CD4-positive, CD25-positive, alpha-beta regulatory T cell (primary cell): ENCODE measurements at regions not wholly inside any gene's neighbourhood (a gene's known extent, or its start where the extent isn't known, plus 50 kb on each side); places are given as distances from the start of the nearest gene placed in this dataset.

Source experiments
- ATAC-seq, 2 donors: fragments of 150-1000 bp; cut with Tn5 transposase; one replicate each; pipeline ENCODE4 v1.10.0; 2021; ENCODE audit warnings: low read depth in 2 of 2, moderate number of reproducible peaks in 2 of 2, moderate library complexity in 1 of 2
- DNase-seq, 3 donors: peaks; one replicate each; pipeline versions ENCODE4 v3.0.0 to v3.0.0-alpha.2; 2012 to 2022; ENCODE audit warnings: mixed read lengths in 1 of 3
- H3K27ac ChIP-seq: one replicate; pipeline ENCODE4 v1.7.0; 2013; ENCODE audit warnings: mild to moderate bottlenecking, low read length; ENCODE audit not compliant: insufficient read depth, poor library complexity, severe bottlenecking
- H3K27me3 ChIP-seq: one replicate; pipeline ENCODE4 v1.7.0; 2013; ENCODE audit warnings: low read length; ENCODE audit not compliant: control insufficient read depth, insufficient read depth
- H3K36me3 ChIP-seq: one replicate; pipeline ENCODE4 v1.7.0; 2013; ENCODE audit warnings: mild to moderate bottlenecking, low read length, moderate library complexity; ENCODE audit not compliant: control insufficient read depth, insufficient read depth
- H3K4me1 ChIP-seq: 2 replicates; pipeline ENCODE4 v1.7.0; 2013; ENCODE audit warnings: mild to moderate bottlenecking, low read length; ENCODE audit not compliant: insufficient read depth, control insufficient read depth, poor library complexity, severe bottlenecking
- H3K4me3 ChIP-seq: one replicate; pipeline ENCODE4 v1.7.0; 2013; ENCODE audit warnings: low read depth, mild to moderate bottlenecking, low read length, moderate library complexity
- H3K9me3 ChIP-seq, 2 experiments: 1 replicate in 1 of 2; 2 replicates in 1 of 2; pipeline ENCODE4 v1.7.0; 2013; ENCODE audit warnings: low read length in 2 of 2, mild to moderate bottlenecking in 1 of 2, moderate library complexity in 1 of 2; ENCODE audit not compliant: control insufficient read depth in 2 of 2
- H3K27ac Mint-ChIP-seq, 3 donors: one replicate each; pipeline ENCODE4 v1.8.0; 2020 to 2022; ENCODE audit warnings: mild to moderate bottlenecking in 3 of 3, mixed read lengths in 3 of 3, moderate library complexity in 2 of 3
- H3K27me3 Mint-ChIP-seq: one replicate; pipeline ENCODE4 v1.8.0; 2022; ENCODE audit warnings: mild to moderate bottlenecking, mixed read lengths
- H3K36me3 Mint-ChIP-seq: one replicate; pipeline ENCODE4 v1.8.0; 2020; ENCODE audit warnings: mixed read lengths
- H3K4me1 Mint-ChIP-seq, 4 donors: one replicate each; pipeline ENCODE4 v1.8.0; 2020 to 2022; ENCODE audit warnings: mixed read lengths in 4 of 4, mild to moderate bottlenecking in 1 of 4
- H3K4me3 Mint-ChIP-seq, 4 donors: one replicate each; pipeline ENCODE4 v1.8.0; 2020 to 2022; ENCODE audit warnings: mild to moderate bottlenecking in 4 of 4, mixed read lengths in 4 of 4, moderate library complexity in 3 of 4
- H3K9me3 Mint-ChIP-seq, 7 donors: one replicate each; pipeline ENCODE4 v1.8.0; 2020 to 2022; ENCODE audit warnings: mixed read lengths in 7 of 7, mild to moderate bottlenecking in 3 of 7, moderate library complexity in 2 of 7

DNA sequence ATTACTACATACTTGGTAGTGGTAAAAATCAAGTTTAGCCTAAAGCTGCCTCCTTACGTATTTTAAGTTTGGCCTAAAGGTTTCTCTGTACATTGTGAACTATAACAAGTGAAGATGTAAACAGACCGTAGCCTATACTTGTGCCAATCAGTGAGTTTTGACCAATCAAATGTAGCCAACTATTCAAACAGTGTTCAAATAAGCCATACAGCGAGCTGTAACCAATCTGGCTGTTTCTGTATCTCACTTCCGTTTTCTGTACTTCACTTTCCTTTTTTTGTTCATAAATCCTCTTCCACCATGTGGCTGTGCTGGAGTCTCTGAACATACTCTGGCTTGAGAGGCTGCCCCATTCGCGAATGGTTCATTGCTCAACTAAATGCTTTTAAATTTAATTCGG lies 2504.6 kb downstream of the PCDH9 start:
- ATAC-seq, result no peak
- H3K27ac Mint-ChIP-seq, result no peak overlapping the region

DNA sequence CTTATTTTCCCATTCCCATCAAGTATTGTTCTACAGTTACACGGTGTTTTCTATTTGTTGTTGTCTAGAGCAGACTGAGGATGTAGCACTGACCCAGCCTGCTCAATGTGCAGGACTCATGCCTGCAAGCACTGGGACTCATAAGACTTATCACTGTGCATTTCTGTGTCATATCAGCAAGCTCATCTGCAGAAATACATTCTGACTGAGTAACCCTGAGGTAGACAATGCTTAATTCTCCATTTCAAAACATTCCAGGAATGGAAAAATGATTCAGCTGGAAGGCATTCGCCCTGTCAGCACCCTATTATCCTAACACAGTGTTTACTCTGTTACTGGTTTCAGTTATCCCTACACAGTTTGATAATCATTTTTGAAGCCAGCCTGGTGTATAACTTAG lies 2506.4 kb downstream of the PCDH9 start:
- Histone ChIP-seq H3K27me3 (no peaks in the 10 kb centered on the region), H3K4me3 (no peak overlapping the region), H3K4me1 (no peaks in the 10 kb centered on the region), H3K27ac (no peak overlapping the region), H3K9me3 (no peaks in the 10 kb centered on the region), H3K36me3 (no peaks in the 10 kb centered on the region)
- ATAC-seq (no peak), DNase-seq (no peak)
- Mint-ChIP-seq H3K4me1 (no peaks in the 10 kb centered on the region), H3K36me3 (no peaks in the 10 kb centered on the region), H3K4me3 (no peak overlapping the region), H3K27me3 (no peaks in the 10 kb centered on the region), H3K9me3 (peaks cover 0 to 16% (median 8%) of the 10 kb centered on the region in 7 donors), H3K27ac (no peak overlapping the region)

More for the DNA sequence above, 2504.6 kb downstream of the PCDH9 start:
- Mint-ChIP-seq H3K27me3 (no peaks in the 10 kb centered on the region), H3K4me3 (no peak overlapping the region), H3K36me3 (no peaks in the 10 kb centered on the region), H3K4me1 (no peaks in the 10 kb centered on the region), H3K9me3 (peaks cover 0 to 11% (median 6%) of the 10 kb centered on the region in 7 donors)
- H3K27ac ChIP-seq, result no peak overlapping the region
- H3K36me3 ChIP-seq, result no peaks in the 10 kb centered on the region
- H3K9me3 ChIP-seq, result no peaks in the 10 kb centered on the region
- H3K27me3 ChIP-seq, result no peaks in the 10 kb centered on the region
- H3K4me1 ChIP-seq, result no peaks in the 10 kb centered on the region
- no peak overlapping the region for H3K4me3 ChIP-seq
- no peak for DNase-seq

DNA sequence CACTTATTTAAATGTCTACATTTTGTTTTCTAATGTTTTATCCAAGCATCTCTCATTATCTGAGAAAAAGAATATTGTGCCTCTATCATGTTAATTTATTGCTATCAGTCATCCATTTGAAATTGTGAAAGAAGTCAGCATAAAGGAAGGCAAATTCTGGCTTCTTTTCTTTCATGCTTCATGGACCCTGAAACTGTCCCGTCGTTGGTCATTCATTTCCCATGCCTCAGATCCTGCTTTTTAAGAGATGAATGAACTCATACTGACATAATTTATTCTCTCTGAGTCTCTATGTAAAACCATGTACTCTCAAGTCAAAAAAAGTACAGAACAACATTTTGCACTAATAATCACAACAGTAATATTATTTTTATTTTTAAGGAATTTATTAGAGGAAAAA lies 2512.0 kb downstream of the PCDH9 start:
- H3K9me3 Mint-ChIP-seq, result peaks cover 2 to 22% (median 8%) of the 10 kb centered on the region in 7 donors
- H3K4me1 Mint-ChIP-seq, result no peaks in the 10 kb centered on the region
- Histone ChIP-seq H3K27ac (no peak overlapping the region), H3K9me3 (no peaks in the 10 kb centered on the region), H3K4me1 (no peaks in the 10 kb centered on the region), H3K36me3 (no peaks in the 10 kb centered on the region), H3K27me3 (no peaks in the 10 kb centered on the region), H3K4me3 (no peak overlapping the region)
- no peak overlapping the region for H3K27ac Mint-ChIP-seq
- DNase-seq, result no peak
- no peaks in the 10 kb centered on the region for H3K27me3 Mint-ChIP-seq
- no peaks in the 10 kb centered on the region for H3K36me3 Mint-ChIP-seq
- ATAC-seq, result no peak
- H3K4me3 Mint-ChIP-seq, result no peak overlapping the region

DNA sequence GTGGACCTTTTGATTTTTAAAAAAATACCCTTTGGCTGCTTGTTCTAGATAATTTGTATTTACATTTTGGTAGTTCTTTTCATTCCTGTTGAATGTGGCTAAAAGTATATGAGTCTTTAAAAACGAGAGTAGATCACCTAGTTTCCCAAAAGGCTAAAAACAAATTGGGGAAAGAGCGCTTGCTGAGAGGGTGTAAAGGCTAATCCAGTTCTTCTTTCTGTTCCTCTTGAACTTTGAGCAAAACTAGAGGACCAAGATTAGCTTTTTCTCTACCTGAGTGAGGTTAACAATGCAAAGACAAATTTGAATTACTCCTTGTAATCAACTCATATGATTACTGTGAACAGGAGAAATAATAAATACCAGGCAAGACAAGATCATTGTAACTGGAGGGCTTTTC lies 2513.2 kb downstream of the PCDH9 start:
- Mint-ChIP-seq H3K4me1 (no peaks in the 10 kb centered on the region), H3K27me3 (no peaks in the 10 kb centered on the region), H3K36me3 (no peaks in the 10 kb centered on the region), H3K4me3 (no peak overlapping the region), H3K9me3 (peaks cover 2 to 22% (median 8%) of the 10 kb centered on the region in 7 donors), H3K27ac (no peak overlapping the region)
- H3K9me3 ChIP-seq, result no peaks in the 10 kb centered on the region
- H3K36me3 ChIP-seq, result no peaks in the 10 kb centered on the region
- no peak overlapping the region for H3K4me3 ChIP-seq
- no peaks in the 10 kb centered on the region for H3K27me3 ChIP-seq
- DNase-seq (no peak), ATAC-seq (no peak)
- H3K27ac ChIP-seq, result no peak overlapping the region
- no peaks in the 10 kb centered on the region for H3K4me1 ChIP-seq

DNA sequence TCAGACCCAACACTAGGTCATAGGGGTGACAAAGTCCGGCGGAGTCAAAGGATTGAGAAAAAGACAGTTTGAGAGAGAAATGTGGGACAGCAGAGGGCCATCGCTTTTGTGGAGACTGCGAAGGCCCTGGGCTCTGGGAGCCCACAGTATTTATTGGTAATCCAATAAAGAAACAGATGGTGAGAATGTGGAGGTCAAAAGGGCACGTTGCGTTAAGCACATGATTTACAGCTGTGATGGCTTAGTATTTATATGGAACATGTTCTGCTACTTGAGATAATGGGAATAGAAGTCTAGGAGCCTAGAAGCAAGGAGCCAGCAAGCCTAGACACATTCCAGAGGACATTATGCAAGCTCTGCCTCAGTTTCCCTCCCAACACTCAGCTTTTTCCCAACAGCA lies 2521.1 kb downstream of the PCDH9 start:
- no peaks in the 10 kb centered on the region for H3K27me3 ChIP-seq
- ATAC-seq (no peak), DNase-seq (no peak)
- H3K9me3 ChIP-seq, result peaks cover 2 to 8% of the 10 kb centered on the region in 2 experiments
- H3K4me1 ChIP-seq, result no peaks in the 10 kb centered on the region
- Mint-ChIP-seq H3K27me3 (no peaks in the 10 kb centered on the region), H3K4me3 (no peak overlapping the region), H3K4me1 (no peaks in the 10 kb centered on the region), H3K27ac (no peak overlapping the region), H3K36me3 (no peaks in the 10 kb centered on the region), H3K9me3 (peaks cover 5 to 26% (median 12%) of the 10 kb centered on the region in 7 donors)
- H3K36me3 ChIP-seq, result no peaks in the 10 kb centered on the region
- no peak overlapping the region for H3K27ac ChIP-seq
- no peak overlapping the region for H3K4me3 ChIP-seq

DNA sequence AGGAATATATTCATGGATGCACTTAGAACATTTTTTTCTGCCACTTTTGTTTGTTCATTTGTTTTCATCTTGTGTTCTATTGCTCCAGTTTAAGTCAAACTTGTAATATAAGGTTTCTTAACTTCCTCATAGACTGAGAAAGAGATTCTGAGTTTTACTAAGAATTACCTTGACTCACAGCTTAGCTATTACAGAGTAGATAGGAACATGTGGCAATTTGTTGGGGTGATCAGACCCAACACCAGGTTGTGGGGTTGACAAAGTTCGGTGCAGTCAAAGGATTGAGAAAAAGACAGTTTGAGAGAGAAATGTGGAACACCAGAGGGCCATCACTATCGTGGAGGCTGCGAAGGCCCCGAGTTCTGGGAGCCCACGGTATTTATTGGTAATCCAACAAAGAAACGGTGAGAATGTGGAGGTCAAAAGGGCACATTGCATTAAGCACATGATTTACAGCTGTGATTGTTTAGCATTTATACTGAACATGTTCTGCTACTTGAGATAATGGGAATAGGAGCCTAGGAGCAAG lies 2526.0 kb downstream of the PCDH9 start:
- Mint-ChIP-seq H3K36me3 (no peaks in the 10 kb centered on the region), H3K9me3 (peaks cover 5 to 32% (median 6%) of the 10 kb centered on the region in 7 donors), H3K4me1 (no peaks in the 10 kb centered on the region), H3K27ac (no peak overlapping the region), H3K4me3 (no peak overlapping the region), H3K27me3 (no peaks in the 10 kb centered on the region)
- Histone ChIP-seq H3K27me3 (no peaks in the 10 kb centered on the region), H3K27ac (no peak overlapping the region), H3K4me1 (no peaks in the 10 kb centered on the region), H3K36me3 (no peaks in the 10 kb centered on the region), H3K4me3 (no peak overlapping the region), H3K9me3 (peaks cover under 1 to 8% of the 10 kb centered on the region in 2 experiments)
- DNase-seq, result no peak
- no peak for ATAC-seq

DNA sequence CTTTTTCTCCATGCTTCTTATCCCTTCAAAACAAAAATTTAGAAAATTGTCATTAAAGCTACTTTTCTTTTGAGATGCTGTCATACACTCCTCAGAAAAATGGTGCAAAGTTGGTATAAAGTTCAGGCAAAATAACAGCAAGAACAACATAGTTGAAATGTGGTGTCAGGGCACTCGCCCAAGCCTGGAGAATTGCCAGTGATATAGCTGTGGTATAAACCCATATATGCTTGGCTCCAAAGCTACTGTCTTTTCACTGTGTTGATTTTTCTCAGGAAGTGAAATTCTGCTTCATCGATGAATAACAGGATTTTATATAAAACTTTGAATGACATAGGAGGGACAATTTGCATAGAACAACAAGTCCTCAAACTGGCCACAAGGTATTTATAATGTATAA lies 2532.9 kb downstream of the PCDH9 start:
- no peaks in the 10 kb centered on the region for H3K4me1 Mint-ChIP-seq
- H3K27ac Mint-ChIP-seq, result peak overlapping the region in 1 of 3 donors; percentile 48
- no peaks in the 10 kb centered on the region for H3K36me3 Mint-ChIP-seq
- H3K9me3 ChIP-seq, result peaks cover 0 to 3% of the 10 kb centered on the region in 2 experiments
- no peaks in the 10 kb centered on the region for H3K36me3 ChIP-seq
- DNase-seq, result no peak
- no peaks in the 10 kb centered on the region for H3K4me1 ChIP-seq
- ATAC-seq, result no peak
- H3K27ac ChIP-seq, result no peak overlapping the region
- H3K27me3 Mint-ChIP-seq, result no peaks in the 10 kb centered on the region
- peaks cover 0 to 18% (median 2%) of the 10 kb centered on the region in 7 donors for H3K9me3 Mint-ChIP-seq
- H3K27me3 ChIP-seq, result no peaks in the 10 kb centered on the region
- no peak overlapping the region for H3K4me3 Mint-ChIP-seq
- H3K4me3 ChIP-seq, result no peak overlapping the region

DNA sequence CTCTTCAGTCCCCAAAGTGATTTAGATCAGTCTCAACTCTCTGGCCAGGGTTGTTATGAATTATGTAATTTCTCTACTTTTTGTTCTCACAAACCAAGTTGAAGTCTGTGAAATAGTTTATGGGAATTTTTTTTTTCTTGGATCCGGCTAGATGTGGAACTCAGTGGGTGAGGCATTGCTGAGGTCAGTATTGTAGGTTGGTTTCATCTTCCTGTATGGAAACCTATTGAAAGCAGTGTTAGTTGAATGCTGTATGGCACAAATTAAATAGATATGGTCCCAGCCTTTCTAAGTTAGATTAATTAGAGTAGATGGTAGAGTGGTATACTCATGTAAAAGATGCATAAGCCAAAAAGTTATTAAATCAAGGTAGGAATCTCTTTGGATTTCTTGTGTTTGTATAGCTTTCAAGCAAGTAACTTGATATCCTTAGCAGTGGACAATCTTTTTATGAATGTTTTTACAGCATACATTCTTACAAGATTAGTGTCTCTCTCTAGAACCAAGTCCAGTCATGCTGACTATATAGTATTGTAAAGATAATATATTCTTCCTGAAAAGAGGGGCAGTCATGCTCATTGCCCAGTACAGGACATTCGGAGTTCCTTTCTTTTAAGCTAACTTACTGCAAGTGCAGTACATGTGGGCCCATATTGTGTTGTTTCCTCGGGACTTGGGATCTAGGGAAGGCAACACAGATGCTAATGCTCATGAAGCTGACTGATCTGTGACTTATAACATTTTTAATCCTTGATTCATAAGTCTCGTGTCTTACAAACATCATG lies 2541.1 kb downstream of the PCDH9 start:
- Histone ChIP-seq H3K36me3 (no peaks in the 10 kb centered on the region), H3K4me1 (no peaks in the 10 kb centered on the region), H3K9me3 (peaks cover 0 to 11% of the 10 kb centered on the region in 2 experiments), H3K27ac (no peak overlapping the region), H3K4me3 (no peak overlapping the region), H3K27me3 (no peaks in the 10 kb centered on the region)
- DNase-seq (no peak), ATAC-seq (no peak)
- no peaks in the 10 kb centered on the region for H3K27me3 Mint-ChIP-seq
- no peak overlapping the region for H3K27ac Mint-ChIP-seq
- H3K36me3 Mint-ChIP-seq, result no peaks in the 10 kb centered on the region
- no peaks in the 10 kb centered on the region for H3K4me1 Mint-ChIP-seq
- no peak overlapping the region for H3K4me3 Mint-ChIP-seq
- H3K9me3 Mint-ChIP-seq, result peaks cover 0 to 40% (median 5%) of the 10 kb centered on the region in 7 donors
